ENCODE measurements at regions not wholly inside any gene's neighbourhood (a gene's known extent, or its start where the extent isn't known, plus 50 kb on each side); places are given as distances from the start of the nearest gene placed in this dataset.
"Not testable (repeated sequence)": the region's sequence is repeated elsewhere in the genome, so short reads cannot be mapped to it uniquely, and the experiment has no call there.

GRCh38 chr9:75197561-75197960, 109.2 kb downstream of the OSTF1 start:
- peak; percentile 45 for DNase-seq

- DNase-seq = no peak
These were observed 110.1 kb downstream of the OSTF1 start for GRCh38 chr9:75198436-75198835.

DNA sequence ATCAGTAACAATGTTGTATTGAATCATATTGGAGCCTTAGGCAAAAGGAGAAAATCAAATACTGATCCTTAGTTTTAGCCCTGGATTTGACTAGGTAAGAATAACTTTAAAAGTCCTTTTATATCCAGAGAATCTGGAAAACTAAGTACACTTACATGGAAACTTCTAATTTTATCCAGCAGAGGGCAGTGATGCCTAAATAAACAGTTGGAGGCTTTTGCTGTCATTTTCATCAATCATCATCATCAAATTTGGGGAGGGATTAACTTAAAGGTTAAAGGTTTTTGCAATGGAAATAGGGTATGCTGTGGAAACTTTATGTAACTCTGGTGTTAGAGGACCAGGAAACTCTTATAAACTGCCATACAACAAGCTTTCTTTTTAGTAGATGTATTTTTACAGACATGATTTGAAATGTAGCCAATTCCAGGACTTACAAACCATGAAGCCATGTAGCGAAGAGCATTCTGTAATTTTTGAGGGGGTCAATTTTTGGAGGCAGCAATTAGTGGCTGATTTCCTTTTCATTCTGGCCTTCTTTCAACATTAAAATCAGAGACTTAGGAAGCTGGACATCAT, 112.7 kb downstream of the OSTF1 start:
- peak; percentile 65 for DNase-seq

DNA sequence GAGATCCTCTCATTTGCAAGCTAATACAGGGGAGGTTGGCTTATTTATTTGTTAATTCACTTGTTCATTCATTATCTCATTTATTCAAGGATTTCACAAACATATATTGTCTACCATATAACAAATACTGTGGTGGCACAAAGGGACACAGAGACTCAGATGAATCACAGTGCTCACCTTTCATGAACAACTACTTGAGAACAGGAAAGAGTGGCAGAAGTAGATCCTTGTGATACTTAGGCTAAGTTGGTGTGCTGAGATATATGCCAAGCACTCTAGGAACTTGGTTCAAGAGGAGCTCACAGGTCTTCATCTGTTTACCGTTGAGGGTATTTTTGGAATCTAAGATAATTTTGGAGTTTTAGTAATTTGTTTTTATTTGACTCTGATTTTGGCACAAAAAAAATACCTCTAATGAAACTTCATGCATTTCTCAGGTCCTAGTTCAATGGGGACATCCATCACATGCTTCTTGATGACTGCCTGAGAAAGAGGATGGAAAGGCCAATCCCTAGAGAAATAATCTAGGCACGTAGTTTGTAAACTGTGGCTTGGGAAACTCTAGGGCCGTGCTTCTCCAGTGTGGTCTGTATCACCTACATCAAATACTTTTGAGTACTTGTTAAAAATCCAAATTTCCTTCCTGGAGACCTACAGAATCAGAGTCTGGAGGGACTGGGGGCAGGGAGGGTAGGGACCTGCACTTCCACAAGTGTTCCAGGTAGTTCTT, 113.3 kb downstream of the OSTF1 start:
- no peak for DNase-seq

DNA sequence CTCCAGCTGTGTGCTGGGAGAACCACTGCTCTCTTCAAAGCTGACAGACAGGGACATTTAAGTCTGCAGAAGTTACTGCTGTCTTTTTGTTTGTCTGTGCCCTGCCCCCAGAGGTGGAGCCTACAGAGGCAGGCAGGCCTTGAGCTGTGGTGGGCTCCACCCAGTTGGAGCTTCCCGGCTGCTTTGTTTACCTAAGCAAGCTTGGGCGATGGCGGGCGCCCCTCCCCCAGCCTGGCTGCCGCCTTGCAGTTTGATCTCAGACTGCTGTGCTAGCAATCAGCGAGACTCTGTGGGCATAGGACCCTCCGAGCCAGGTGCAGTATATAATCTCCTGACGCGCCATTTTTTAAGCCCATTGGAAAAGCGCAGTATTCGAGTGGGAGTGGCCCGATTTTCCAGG, 119.7 kb downstream of the OSTF1 start:
- DNase-seq = not testable (repeated sequence)

- DNase-seq = no peak
These were observed 121.9 kb downstream of the OSTF1 start for GRCh38 chr9:75210215-75210614.

- DNase-seq = no peak
These were observed 125.5 kb downstream of the OSTF1 start for GRCh38 chr9:75213765-75214164.

GRCh38 chr9:75226403-75227139, 138.3 kb downstream of the OSTF1 start:
- no peak for DNase-seq

- DNase-seq = no peak
These were observed 140.6 kb downstream of the OSTF1 start for GRCh38 chr9:75228893-75229292.

- DNase-seq = peak; percentile 16
These were observed 141.5 kb downstream of the OSTF1 start for GRCh38 chr9:75229605-75230332.

DNA sequence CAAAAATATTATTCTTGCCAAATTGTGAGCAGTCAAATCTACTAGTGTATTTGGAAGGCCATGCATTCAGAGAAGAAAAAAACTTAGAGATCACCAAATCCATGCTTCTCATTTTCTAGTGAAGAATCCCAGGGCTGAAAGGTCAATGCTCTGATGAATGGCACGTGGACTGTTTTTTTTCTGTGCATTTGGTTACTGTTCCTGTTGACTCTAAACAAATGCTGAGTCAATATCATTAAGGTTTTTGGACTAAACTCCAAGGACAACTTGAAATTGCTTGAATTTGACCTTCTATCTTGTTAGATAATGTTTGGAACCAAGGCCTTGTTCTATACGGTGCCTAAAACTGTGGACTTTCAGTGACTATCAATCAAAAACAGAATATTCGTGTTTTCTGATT, 142.2 kb downstream of the OSTF1 start:
- no peak for DNase-seq

DNA sequence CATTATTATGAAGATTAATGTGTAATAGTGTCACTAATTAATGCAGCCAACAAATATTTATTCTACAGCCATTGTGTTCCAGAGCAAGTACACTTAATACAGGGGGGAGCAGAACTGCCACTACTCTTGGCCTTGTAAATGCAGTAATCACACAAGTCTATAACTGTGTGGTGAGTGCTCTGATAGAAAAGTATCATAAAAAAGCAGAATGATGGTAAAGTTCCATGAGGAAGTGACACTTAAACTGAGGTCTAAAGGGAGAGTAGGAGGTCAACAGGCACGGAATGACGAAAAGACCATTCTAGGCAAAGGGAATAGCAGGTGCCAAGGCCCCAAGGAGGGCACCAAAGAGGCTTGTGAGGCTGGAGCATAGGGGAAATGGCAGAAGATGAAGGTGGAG, 142.9 kb downstream of the OSTF1 start:
- DNase-seq = no peak

GRCh38 chr9:75233011-75233410, 144.7 kb downstream of the OSTF1 start:
- DNase-seq = no peak

- DNase-seq = no peak
These were observed 147.3 kb downstream of the OSTF1 start for GRCh38 chr9:75235632-75236031.

- peak; percentile 58 for DNase-seq
These were observed 150.1 kb downstream of the OSTF1 start for GRCh38 chr9:75238311-75238976.

GRCh38 chr9:75239176-75239575, 150.9 kb downstream of the OSTF1 start:
- DNase-seq = no peak

DNA sequence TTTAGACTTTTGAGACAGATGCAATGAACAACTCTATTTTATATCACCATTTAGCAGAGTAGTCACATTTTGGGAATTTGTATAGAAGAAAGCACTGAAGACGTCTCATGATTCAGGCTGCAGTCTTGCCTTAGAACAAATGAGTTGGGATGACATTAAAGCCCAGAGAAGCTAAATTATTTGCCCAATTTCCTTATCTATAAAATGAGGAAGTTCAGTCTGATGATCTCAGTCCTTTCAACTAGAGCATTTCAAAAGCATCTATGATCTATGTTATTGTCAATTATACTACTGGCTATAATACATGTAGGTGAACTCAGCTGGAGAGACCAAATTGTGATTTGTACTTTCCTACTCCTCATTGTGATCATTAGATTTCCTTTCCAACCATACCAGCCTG, 154.1 kb downstream of the OSTF1 start:
- no peak for DNase-seq

- no peak for DNase-seq
These were observed 158.6 kb downstream of the OSTF1 start for GRCh38 chr9:75246949-75247348.

DNA sequence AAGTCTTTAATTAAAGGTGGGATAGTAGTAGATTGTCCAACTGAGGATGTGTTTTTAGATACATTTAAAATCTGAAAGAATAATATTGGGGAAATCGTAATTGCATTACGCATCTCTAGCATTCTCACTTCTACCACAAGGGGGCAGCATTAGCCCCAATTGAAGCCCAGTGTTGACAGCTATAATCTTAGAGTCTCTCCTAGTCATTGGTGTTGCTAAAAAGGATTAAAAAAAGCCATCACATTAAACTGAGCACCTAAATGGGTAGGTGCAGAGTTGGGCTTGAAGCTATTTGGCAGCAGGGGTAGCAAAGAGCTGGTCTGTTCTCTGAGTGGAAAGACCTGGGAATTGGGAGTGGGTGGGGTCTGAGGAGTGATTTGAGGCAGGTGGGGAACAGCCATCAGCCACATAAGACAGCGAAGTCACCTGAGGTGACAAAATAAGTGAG, 177.2 kb downstream of the OSTF1 start:
- peak; percentile 79 for DNase-seq

DNA sequence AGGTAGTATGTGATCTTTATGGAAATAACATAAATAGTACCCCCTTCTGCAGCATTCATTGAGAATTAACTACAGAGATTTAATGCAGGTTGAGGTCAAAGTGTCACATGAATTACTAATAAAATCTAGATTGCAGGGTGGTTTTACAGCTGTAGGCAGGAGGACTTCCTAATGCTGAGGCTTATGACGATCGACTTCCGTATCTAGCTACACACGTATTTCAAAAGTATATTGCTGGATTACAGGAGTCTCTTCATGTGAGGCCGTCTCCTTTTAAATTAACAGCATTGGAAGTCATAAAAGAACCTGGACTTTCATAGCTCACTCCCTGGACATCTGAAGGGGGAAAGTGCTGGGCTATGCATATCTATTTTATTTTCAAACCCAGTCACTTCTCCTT, 180.9 kb downstream of the OSTF1 start:
- no peak for DNase-seq

- not testable (repeated sequence) for DNase-seq
These were observed 184.7 kb downstream of the OSTF1 start for GRCh38 chr9:75273055-75273454.

DNA sequence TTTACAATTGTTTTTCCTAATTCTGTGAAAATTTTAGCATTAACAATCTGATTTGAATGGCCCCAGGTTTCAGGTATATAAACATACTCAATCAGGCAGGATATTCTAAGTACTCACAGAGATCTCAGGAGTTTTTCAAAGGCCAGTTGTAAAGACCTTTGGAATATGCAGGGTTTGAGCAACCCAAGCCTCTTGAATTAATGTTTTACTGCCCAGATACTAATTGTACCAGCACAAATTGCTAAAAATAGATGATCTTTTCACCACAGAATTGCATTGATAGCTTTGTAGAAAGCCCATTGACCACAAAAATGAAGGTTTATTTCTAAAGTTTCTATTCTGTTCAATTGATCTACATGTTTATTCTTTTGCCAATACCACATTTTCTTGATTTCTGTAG, 186.5 kb downstream of the OSTF1 start:
- no peak for DNase-seq

All from tongue (tissue), 1 donor.